ENCODE measurements at regions not wholly inside any gene's neighbourhood (a gene's known extent, or its start where the extent isn't known, plus 50 kb on each side); places are given as distances from the start of the nearest gene placed in this dataset.

DNA sequence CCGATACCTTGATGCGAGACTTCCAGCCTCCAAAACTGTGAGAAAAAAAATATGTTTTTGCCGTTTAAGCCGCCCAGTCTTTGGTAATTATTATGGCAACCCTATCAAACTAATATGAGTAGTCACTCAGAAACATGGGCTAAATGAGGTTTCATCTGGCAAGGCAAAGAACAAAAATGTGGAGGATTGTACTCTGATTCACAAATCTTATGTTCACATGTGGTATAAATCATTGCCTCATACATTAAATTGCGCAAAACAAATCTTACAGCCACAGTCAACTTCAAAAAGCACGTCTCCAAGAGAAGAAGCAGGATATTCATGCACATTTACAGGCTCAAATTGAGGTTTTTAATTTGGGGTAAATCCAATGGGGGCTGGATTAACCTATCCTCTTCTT lies 1435.4 kb upstream of the LRRTM1 start:
- no peak for DNase-seq

DNA sequence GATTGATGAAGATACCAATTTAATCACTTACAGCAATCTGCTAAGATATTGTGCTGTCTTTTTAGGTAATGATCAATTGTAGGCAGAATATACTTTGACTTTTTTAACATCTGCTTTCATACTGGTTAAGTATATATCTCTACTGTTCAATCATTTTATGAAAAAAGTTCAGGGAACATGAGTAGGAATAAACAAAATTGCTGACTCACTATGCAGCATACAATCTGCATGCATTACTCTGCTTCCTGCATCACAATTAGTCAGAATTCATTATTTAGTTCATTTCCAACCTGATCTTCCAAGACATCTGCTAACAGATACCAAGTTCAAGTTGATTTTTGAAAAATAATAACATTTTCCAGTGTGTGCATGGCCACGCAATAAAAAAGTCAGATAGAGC lies 1430.4 kb upstream of the LRRTM1 start:
- DNase-seq, result no peak

DNA sequence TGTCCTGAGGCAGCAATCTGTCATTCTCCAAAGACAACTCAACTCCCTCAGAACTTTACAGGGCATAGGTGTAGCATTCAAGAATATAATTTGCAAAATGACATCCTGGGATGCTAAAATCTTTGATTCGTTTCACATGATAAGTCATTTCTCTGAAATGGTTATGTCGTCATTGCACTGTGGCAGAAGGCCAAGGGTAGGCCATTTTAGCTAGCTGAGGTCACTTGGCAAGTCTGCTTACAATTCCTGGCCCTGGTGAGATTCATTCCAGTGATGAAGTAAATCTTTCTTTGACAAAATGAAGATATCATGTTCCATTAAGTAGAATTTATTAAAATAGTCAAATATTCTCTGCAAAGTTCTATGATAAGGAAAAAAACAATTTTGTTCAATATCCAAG lies 1410.3 kb upstream of the LRRTM1 start:
- DNase-seq, result no peak

DNA sequence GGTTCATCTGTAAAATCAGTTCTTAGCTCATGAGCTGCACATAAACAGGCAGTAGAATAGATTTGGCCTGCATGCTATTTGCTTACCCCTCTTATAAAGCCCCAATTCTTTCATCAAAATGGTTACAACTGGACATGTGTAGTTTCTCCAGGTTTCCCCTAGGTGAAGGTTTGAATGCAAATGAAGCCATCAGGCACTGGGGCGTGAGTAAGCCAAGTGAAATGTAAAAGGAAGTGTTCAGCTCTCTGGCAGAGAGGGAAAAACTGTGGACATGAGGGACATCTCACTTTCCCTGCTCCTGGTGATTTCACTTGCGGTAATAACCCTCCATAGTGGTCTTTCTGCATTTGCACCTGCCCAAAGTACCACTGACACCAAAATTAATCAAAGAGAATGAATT lies 1402.3 kb upstream of the LRRTM1 start:
- no peak for DNase-seq

DNA sequence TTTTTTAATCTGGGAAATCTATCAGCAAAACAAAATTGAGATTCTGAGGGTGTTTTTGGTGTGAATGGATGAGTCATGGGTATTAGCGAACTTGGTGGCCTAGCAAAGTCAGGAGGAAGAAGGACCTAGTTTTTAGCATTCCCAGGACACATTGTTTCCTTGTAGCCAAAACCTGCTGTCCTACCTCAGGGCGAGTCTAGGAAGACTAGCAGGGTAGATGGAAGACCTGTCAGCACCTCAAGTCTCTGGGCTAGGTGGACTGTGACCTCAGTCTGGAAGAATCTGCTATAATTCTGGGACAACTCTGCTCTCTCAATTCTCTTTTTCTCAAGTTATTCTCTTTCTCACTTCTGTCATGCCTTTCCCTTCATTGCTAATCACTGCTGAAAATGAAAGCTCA lies 1399.3 kb upstream of the LRRTM1 start:
- DNase-seq, result no peak

DNA sequence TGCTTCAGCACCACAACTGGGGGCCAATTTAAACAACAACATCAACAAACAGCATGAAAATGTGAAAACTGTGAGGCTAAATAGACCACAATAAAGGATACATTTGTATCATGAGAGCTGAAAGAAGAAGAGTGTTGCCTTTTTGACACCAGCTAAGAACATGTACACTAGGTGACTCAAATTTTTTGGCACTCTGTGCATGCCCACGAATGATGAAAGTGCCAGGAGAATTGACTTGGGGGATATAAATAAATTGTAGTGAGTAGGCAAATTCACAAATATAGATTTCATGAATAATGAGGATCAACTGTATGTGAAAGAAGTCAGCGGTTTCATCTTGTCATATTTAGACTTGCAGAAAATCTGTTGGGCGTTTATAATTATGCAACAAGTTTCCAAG lies 1388.0 kb upstream of the LRRTM1 start:
- DNase-seq, result no peak

DNA sequence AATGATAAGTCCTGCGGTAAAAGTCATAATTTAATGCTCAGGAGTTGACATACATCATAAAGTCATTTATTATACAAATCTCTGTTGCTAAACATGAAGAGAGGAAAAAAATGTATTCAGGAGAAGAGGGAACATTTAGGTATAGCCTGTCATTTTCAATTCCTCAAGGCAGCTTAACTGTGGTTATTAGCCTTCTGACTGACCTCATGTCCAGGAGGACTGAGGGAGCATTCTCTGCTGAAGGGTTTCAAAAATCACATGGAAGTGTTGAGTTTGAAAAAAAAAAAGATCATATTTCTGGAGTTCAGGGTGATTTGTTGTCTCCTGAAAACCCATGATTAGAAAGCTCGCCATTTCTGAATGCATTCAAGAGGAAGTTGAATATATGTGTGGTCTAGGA lies 1371.1 kb upstream of the LRRTM1 start:
- DNase-seq, result no peak

DNA sequence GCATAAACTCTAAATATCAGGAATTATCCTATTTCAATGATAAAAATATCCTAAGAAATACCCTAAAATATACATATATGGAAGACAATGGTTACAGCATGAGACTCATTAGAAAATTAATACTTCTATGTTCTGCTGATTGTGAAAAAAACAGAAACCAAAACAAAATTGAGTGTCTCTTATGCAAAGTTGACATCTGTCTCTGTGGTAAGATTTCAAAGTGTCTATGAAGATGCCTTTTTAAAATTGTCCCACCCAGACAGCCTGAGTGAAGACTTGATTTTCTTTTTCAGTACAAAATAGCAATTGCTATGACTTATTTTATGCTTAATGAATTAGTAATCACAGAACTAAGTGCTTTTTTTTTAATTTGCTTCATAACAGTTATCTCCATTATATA lies 1368.4 kb upstream of the LRRTM1 start:
- DNase-seq, result no peak

DNA sequence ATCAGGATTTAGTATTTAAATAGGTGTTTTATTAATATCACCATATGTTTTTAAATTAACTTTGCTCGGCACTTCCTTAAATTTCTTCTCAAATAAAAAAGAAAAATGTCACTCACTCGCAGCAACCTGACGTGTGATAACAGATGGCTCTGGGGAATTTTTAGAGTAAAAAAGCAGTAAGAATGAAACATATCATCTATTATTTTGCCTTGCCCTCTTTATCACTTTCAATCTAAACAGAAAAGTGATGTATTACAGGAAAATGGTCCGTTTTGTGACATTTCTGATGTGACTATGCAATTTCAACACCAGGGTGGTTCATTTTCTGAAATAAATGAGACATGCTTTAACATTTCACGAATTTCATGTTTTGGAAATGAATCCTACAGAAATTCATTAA lies 1368.0 kb upstream of the LRRTM1 start:
- DNase-seq, result no peak

DNA sequence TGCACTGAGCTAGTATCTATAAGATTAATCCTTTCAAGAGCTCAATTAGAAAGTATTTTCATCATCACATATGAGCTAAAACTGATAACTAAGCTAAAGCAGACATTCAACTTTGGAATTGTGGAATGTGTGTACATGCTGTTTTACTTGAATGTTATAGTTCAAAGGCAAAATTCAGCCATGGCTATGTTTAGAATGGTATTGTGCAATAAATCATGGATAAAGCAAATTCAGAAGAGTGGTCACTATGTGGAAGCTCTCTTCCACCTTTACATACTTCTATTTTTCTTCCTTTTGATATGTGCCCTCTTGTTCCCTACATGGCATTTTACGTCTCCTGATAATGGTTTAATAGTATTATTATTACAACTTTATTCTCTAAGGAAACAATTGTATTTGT lies 1366.3 kb upstream of the LRRTM1 start:
- no peak for DNase-seq

DNA sequence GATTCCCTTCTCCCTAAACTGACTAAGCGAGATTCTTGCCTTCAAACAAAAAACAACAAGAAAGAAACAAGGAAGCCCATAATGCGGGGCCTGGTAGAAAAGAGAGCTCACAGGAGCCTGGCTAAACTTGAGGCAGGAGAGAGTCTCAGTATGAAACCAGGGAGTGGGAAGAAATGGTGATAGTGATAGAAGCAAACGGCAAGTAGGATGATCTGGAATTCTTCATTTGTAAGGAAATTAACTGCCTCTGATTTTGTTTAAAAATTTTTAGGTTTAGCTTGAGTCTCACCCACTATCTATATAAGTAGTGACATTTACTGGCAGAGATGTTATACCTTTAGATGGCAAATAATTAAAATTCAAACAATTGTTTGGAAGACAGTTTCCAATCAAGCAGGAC lies 1356.5 kb upstream of the LRRTM1 start:
- DNase-seq, result no peak

DNA sequence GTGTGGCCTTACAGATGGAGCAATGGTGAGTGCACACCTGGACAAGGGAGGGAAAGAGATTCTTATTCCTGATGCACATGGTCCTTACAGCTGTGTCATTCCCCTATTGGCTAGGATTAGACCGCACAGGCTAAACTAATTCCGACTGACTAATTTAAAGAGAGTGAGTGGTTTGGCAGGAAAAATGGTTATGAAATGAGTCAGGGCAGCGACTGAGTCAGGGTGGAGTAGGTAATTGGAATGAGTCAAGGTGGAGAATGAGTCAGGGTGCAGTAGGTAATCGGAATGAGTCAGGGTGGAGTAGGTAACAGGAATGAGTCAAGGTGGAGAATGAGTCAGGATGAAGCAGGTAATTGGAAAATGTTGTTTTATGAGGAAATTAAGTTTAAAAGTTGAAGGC lies 1353.7 kb upstream of the LRRTM1 start:
- no peak for DNase-seq

DNA sequence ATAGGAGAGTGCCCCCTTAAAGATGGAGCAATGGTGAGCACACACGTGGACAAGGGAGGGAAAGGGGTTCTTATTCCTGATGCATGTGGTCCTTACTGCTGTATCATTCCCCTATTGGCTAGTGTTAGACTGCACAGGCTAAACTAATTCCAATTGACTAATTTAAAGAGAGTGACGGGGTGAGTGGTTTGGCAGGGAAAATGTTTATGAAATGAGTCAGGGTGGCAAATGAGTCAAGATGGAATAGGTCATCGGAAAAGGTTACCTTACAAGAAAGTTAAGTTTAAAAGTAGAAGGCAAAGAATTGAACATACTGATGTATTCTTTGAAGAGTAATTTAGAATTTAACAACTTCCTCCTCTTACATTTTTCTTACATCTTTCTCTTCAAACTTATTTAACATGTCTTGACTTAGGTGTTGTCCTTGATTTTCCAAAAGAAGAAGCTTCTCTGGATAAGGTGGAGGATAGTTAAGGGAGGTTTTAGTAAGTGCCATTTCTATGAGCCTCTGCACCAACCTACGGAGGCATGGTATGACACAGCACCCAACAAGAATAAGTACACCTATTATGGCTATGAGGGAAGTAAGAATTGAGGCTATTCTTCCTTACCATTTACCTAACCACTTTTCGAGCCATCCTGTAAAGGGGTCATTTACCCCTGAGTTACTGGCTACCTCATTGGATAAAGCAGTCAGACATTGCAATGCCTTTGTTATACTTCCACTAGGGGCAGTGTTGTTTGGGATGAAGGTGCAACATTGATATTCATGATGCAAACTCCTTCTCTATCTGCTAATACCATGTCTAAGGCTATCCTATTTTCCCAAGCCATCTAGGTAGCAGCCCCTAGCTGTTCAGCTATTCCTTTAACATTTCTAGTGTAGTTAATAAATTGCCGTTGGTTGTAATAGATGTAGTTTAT lies 1345.8 kb upstream of the LRRTM1 start:
- no peak for DNase-seq

DNA sequence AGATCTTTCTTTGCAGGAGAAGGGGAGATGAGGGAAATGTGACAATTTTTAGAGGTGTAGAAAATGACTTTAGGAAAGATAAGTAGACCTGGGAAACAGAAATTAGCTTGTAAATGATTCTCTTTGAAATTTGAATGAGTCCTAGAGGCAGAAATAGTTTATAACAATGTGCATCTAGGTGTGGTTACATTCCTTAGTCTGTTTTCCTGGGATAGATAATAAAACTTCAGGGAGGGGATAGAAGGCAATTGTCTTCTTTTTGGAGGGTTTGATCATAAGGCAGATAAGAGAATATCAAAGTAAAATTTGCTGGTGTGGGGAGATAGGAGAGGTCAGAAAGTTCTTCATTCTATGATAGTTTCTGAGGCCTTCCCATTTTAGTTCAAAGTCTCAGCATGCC lies 1344.3 kb upstream of the LRRTM1 start:
- DNase-seq, result no peak

DNA sequence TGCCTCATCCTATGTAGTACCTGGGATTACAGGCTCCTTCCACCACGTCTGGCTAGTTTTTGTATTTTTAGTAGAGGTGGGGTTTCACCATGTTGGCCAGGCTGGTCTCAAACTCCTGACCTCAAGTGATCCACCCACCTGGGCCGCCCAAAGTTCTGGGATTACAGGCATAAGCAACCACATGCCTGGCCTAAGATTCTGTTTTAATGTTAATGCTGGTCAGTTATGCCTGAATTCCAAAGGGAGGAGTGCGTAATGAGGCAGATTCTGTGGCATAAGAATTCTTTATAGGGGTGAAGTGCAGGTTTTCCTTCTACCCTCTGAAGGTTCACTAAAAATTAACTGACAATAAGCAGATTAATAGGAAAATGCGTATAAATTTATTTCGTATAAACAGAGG lies 1343.8 kb upstream of the LRRTM1 start:
- no peak for DNase-seq

DNA sequence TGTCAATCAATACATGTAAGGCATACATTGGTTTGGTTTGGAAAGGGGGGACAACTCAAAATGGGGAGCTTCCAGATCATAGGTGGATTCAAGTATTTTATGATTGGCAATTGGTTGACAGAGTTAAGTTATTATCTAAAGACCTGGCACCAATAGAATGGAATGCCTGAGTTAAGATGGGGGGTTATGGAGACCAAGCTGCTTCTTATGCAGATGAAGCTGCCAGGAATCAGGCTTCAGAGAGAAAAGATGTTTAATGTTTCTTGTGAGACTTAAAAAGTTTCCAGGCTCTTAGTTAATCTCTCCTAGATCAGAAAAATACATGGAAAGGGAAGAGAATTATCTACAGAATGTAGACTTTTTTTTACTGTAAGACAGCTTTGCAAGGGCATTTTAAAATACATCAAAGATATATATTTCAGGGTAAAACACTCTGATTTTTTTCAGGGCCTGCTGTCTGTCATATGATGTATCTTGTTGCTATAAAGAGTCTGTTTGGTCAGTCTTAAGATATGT lies 1343.2 kb upstream of the LRRTM1 start:
- no peak for DNase-seq

DNA sequence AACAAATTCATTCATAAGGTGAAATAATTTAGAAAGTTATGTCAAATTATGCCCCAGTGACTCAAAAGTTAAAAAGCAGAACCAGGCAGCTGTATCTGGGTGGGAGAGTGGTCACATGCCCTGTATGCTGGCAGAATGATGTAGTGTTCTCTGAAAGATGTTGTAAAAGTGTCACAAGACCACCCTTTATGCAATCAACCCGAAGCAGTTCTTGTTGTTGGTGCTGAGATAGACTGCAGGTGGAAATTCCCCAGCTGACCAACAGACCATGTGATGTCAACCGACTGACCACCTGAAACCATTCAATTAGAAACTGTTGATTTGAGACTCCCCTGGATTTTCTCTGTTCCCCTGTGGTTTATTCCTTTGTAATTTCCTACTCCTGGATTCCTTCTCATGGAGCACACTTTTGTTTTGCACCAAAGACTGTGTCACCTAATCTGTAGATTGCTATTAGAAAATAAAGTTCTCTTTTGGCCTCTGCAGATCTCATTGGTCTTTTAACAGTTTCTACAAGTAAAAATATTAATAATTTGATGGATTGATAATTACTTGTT lies 1341.3 kb upstream of the LRRTM1 start:
- DNase-seq, result no peak

DNA sequence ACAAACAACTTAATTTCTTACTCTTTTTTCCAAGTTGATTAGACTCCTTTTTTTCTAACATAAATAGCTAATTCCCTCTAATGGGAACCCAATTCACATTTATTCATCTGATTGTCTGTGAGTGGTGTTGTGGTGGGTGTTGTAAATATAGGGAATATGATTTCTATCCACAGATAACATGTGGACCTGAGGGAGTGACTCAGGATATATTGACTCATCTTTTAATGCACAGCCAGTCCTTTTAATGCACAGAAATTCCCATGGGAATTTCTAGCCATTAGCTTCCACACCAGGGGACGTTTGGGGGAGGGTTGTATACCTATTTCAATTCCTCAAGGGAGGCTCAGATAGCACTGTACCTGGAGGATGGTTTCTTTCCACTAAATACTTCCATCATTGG lies 1339.6 kb upstream of the LRRTM1 start:
- DNase-seq, result no peak

DNA sequence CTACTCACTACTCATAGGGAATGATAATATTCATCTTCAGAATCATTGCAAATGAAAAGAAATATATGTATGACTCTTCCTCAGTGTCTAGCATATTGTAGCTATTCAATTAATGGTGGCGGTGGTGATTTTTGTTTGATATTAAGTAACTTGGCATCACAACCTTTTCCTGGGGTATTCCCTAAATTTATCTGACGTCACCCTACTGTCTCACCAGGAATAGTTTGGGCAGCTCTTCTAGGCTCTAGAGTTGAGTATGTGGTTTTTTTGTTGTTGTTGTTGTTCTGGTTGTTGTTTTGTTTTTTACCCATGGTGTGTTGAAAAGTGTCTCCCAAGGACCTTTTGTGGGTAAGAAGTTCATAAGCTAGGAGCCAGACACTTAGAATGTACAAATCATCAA lies 1320.3 kb upstream of the LRRTM1 start:
- DNase-seq, result no peak

DNA sequence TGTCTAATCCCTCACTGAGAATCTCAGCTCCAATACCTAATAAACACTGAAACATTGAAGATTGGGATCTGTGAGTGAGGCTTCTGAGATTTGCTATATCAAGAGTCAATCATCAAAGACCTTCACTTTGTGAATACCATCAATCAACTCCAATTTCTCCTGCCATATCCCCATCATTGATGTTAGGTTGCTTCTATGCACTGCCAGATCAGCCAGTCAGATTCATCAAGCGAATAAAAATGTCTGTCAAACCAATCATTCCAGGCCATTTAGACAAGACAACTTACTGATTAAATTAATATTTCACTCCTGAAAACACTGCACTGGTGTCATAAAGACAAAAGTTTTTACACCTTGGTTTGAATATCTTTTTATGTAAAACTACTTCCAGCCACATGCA lies 1295.5 kb upstream of the LRRTM1 start:
- DNase-seq, result no peak

DNA sequence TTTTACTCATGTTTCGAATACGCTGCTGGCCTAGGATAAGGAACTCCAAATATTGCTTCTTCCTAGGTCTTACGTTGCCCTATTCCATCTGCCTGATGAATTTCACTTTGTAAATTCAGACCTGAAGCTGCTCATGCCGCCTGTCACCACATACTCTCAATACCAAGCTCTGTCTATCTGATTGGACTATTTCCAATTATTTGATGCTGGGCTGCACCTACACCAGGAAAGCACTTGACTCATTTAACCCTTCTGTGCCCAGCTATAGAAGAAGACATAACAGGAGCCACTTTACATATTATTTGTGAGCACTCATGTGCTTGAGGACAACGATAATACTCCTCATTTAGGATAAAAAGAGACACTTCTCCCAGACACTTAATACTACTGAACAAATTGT lies 1293.9 kb upstream of the LRRTM1 start:
- no peak for DNase-seq

DNA sequence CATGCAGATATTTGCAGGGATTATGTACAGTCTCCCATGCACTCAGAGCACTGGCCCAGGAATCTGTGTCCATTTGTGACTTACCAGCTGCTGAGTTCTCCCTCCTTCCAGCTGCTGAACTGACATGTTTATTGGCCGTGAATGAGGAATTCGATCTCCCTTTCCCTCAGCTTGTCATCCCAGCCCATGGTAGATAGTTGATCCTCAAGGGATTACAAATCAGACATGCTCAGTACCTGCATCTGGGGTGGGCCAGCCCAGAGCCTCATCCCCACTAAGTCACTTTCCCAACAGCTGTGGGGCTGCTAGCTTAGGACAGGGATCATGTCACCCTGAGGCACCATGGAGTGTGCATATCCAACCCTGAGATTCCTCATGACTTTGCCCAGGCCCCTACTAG lies 1284.9 kb upstream of the LRRTM1 start:
- no peak for DNase-seq

DNA sequence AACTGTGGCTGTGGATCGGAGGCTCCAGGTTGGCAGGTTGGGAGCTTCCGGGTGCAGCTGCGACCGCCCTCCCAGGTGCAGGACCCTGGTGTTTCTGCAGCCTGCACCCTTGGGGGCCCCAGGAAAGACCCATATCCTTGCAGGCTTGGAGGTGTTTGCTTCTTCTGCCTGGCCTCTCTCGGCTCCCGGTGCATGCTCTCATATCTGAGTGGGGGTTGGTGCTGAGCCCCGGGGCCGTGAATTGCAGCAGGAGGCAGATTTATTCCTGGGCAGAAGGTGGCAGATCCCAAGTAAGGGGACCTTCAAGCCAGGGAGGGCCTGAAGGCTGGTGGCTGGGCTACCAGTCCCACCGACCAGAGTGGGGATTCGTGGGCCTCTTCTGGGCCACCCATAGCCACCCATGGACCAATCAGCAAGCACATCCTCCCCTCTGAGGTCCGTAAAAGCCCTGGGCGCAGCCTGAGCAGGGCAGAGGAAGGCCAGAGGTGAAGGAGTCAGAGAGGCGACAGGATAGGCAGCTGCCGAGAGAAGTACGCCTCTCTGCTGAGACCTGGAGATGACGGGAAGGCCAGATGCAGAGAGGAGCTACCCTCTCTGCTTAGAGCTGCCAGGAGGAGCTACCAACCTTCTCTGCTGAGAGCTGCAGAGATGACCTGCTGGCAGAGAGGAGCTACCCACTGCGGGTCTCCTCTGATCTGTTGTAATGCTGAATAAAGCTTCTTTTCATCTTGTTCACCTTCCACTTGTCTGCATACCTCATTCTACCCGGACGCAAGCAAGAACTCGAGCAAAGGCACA lies 1279.0 kb upstream of the LRRTM1 start:
- DNase-seq, result no peak

DNA sequence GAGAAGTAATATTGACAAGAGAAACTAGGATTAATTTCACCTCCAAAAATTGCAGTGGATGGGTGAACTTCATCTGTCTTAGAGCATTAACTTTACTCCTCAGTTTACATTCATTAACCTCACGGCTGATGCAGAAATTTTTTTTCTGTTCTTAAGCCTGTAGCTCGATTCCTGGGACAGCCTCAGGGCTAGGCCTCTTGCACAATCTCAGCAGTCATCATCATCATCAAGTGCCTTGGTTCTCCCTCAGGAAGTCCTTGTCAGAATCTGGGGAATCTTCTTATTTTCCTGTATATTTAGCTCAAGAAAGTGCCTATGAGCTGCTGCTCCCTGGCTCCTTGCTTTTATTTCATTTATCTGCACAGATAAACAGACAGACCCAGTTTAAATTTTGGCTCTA lies 1272.2 kb upstream of the LRRTM1 start:
- DNase-seq, result no peak
